ENCODE measurements at regions not wholly inside any gene's neighbourhood (a gene's known extent, or its start where the extent isn't known, plus 50 kb on each side); places are given as distances from the start of the nearest gene placed in this dataset.

GRCh38 chr4:140227286-140227685, 73.3 kb upstream of the MAML3 start (continued):
- no peak for TF ChIP-seq ZNF592 (IDR thresholded peaks at IDR 0.05)
- TF ChIP-seq NR2F1 (conservative IDR thresholded peaks at IDR 0.05), result no peak
- no peak for TF ChIP-seq NR2C1 (IDR thresholded peaks at IDR 0.05)
- no peak for TF ChIP-seq BACH1 (IDR thresholded peaks at IDR 0.05; ENCODE audit: borderline replicate concordance)
- TF ChIP-seq IRF5 (IDR thresholded peaks at IDR 0.05; ENCODE audit: borderline replicate concordance), result no peak
- no peak for TF ChIP-seq ATF3 (IDR thresholded peaks at IDR 0.05; ENCODE audit: borderline replicate concordance, extremely low read depth, low read depth, low read length)
- TF ChIP-seq SRF (IDR thresholded peaks at IDR 0.05; ENCODE audit: low read depth in 2 of 2, low read length in 2 of 2), result no peak

Data from GM12878 (cell line).